SK-N-MC (cell line): ENCODE measurements at regions not wholly inside any gene's neighbourhood (a gene's known extent, or its start where the extent isn't known, plus 50 kb on each side); places are given as distances from the start of the nearest gene placed in this dataset.

Experiments used
- EZH2 ChIP-seq: fragments of 200-600 bp; sonication (generic); IDR thresholded peaks from one replicate; pipeline ENCODE4 v1.6.1; 2017; ENCODE audit warnings: antibody characterized with exemption
- FOXP2 ChIP-seq: optimal IDR thresholded peaks from 2 replicates; pipeline ENCODE3; 2011; ENCODE audit warnings: mild to moderate bottlenecking, moderate library complexity; ENCODE audit not compliant: insufficient read depth; ENCODE audit errors: extremely low read length, control extremely low read depth

DNA sequence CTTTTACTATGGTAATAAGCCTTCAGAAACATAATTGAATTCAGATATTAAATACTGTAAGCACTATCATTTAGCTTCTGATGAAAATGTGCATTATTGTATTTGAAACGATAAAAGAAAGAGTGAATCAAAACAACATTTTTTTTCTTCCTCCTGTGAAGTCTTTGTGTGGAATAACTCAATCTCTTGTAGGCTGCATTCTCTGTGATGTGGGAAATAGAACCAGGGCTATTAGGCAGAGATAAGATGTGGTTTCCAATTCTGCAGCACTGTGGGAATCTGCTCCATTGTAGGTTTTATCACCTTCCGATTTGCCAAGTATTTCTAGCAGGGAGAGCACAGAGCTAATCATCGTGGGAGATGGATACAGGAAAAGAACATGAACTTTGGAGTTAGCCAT lies 624.5 kb downstream of the RBFOX1 start:
- TF ChIP-seq EZH2 = no peak
- TF ChIP-seq FOXP2 = no peak
